ENCODE measurements at regions not wholly inside any gene's neighbourhood (a gene's known extent, or its start where the extent isn't known, plus 50 kb on each side); places are given as distances from the start of the nearest gene placed in this dataset.

DNA sequence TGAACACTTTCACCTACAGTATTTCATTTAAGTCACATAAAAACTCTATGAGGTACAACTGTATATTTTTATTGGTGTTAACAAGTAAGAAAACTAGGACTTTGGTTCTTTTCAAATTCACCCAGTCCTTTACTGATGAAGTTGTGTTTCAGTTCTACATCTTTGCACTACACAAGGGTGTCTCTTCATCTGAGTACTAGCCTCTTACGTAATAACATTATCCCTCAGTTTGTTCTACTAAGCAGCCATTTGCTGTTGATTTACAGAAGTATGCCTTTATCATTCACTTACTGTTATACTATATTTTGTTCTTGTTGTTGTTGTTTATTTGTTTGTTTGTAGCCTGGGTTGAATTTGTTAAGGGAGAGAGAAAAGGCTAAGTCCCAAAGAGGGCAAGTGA lies 311.9 kb downstream of the PLOD2 start:
- DNase-seq (ENCODE audit: low spot score in 2 of 2) (no peak), ATAC-seq (no peak)
- Mint-ChIP-seq H3K27ac (no peak overlapping the region), H3K9me3 (peaks cover 4 to 8% of the 10 kb centered on the region in 2 donors), H3K36me3 (no peaks in the 10 kb centered on the region)

DNA sequence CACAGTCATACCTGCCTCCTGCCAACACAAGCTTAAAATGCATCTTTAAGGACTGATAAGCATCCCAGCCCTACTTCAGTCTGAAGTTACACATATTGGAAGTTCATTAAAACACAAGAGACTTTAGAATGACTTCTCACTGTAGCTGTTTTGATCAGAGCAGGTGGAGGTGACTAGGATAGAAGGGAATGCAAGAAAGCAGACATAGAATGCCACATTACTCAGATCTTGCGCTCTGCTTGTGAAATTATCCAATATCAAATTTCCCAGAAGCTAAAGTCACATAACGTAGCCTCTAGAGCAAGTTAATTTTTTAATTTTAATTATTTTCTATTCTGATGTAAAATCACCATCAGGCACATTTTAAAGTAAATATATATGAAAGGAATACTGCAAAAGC lies 306.5 kb downstream of the PLOD2 start:
- DNase-seq (ENCODE audit: low spot score in 2 of 2) (no peak), ATAC-seq (no peak)
- Mint-ChIP-seq H3K36me3 (no peaks in the 10 kb centered on the region), H3K27ac (no peak overlapping the region), H3K9me3 (no peaks in the 10 kb centered on the region)

DNA sequence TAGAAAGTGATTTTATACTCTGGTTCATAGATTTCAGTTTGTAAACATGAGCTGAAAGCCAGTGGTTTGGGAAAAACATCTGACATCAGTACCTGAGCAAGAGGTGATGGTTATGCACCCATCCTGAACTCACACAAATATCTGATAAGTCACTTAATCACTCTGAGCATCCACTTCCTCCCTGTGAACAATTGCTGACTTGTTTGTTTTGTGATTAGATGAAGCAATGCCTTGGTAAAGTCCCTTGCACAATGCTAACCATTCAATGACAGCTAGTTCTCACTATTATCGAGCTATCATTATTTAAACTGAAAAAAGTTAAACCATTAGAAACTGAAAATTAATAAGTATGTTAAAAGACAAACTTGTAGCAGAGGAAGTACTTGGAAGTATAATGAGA lies 303.0 kb downstream of the PLOD2 start:
- H3K36me3 Mint-ChIP-seq: no peaks in the 10 kb centered on the region
- H3K9me3 Mint-ChIP-seq: peaks cover 4 to 9% of the 10 kb centered on the region in 2 donors
- ATAC-seq (no peak), DNase-seq (ENCODE audit: low spot score in 2 of 2) (no peak)
- no peak overlapping the region for H3K27ac Mint-ChIP-seq

DNA sequence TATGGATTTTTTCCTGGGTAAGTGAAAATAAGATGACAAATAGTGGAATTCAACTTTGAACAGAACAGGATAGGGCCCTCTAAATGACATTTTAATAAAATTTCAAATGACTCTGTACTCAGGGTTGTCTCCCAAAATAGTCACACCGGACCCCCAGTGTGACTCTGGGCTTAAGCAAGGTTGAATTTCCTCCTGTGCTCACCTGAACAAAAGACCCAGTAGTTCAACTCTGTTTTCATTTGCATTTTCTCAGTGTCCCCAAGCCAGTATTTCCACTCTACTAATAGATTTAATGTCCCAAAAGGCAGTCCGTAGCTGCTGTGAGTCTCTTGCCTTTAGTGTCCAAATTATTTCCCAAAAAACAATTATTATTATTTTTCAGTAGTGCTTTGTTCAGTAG lies 296.6 kb downstream of the PLOD2 start:
- H3K27ac Mint-ChIP-seq: no peak overlapping the region
- peaks cover 4 to 9% of the 10 kb centered on the region in 2 donors for H3K9me3 Mint-ChIP-seq
- ATAC-seq: no peak

DNA sequence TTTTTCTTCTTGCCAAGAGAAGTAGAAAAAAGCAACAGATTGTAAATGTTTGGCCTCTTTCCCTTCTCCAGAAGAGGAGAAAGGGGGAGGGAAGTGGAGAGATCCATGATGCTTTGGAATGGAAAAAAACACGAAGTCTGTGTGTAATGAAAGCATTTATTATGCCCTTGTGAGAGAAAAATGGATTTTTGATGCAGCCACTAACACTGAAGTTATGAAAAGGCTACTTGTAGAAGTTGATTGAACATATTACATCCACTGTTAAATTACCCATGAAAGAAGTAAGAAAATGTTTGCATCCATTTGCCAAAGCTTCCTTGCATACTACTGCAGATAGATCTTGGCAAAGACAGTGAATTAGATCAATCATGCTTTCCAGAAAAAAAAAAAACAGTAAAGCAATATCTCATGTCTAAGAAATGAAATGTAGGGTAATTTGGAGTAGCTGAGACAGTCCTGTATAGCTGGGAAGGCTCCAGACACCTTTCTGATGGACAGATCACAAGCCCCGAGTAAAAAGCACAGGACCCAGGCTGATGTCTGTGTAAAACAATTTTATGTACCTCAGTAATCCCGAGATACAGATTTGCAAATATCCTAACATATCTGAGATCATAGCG lies 295.5 kb downstream of the PLOD2 start:
- Mint-ChIP-seq H3K27ac (no peak overlapping the region), H3K36me3 (no peaks in the 10 kb centered on the region), H3K9me3 (peaks cover 0 to 5% of the 10 kb centered on the region in 2 donors)
- ATAC-seq (no peak), DNase-seq (ENCODE audit: low spot score in 2 of 2) (no peak)

More for the DNA sequence above, 296.6 kb downstream of the PLOD2 start:
- no peaks in the 10 kb centered on the region for H3K36me3 Mint-ChIP-seq
- no peak for DNase-seq (ENCODE audit: low spot score in 2 of 2)

DNA sequence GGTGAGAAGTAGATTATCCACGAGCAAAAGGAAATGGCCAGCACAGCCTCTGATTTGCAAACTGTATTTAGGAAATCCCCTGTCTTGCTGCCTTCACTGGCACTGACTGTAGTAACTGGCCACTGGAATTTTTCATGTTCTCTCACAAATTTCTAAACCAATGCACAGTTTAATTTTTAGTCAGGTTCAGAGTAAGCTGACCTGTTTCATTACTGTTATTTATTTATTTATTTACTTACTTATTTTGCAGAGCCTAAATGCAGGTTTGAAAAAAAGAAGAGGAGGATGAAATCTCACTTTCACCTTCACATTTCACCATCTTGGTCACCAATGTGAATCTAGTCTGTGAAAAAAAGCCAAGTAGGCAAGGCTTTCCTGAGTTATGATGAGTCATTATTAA lies 291.0 kb downstream of the PLOD2 start:
- Mint-ChIP-seq H3K9me3 (no peaks in the 10 kb centered on the region), H3K36me3 (no peaks in the 10 kb centered on the region), H3K27ac (no peak overlapping the region)
- DNase-seq (ENCODE audit: low spot score in 2 of 2) (no peak), ATAC-seq (no peak)

DNA sequence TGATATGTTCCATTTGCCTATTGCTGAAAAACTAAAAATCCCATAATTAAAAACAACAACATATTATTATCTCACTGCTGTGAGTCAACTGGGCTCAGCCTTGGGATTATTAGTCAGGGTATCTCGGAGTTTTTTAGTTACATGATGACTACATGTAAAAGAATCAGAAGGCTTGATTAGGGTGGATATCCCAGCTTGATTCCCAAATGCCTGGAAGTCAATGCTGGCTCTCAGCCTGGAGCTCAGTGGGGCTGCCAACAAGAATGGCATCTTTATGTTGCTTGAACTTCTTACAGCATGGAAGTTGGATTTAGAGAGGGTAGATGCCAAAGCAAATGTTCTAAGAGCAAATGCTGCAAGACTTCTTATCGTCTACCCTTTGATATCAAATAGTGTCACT lies 278.5 kb downstream of the PLOD2 start:
- H3K36me3 Mint-ChIP-seq: peaks cover 0 to 6% of the 10 kb centered on the region in 2 donors
- no peak overlapping the region for H3K27ac Mint-ChIP-seq
- H3K9me3 Mint-ChIP-seq: peaks cover 14 to 16% of the 10 kb centered on the region in 2 donors
- ATAC-seq (no peak), DNase-seq (ENCODE audit: low spot score in 2 of 2) (no peak)

DNA sequence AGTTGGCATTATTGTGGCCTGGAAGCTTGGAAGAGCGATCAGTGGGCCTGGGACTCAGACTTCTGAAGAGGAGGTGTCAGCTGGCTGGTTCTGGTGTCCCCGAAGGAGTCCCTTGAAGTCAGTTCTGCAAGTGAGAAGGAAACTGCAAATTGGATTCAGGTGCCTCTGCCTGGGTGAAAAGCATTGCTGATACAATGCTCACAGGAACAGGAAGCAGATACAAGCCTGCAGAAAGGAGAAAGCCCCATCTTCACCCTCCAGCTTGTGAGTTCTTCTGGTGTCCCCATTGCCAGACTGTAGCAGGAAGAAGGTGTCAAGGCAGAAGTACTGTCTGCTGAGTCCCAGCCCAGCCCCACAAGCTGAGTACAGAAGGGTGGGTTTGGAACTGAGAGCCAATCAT lies 271.3 kb downstream of the PLOD2 start:
- no peak for ATAC-seq
- no peak for DNase-seq (ENCODE audit: low spot score in 2 of 2)
- H3K27ac Mint-ChIP-seq: no peak overlapping the region
- H3K36me3 Mint-ChIP-seq: no peaks in the 10 kb centered on the region
- H3K9me3 Mint-ChIP-seq: peaks cover 5 to 11% of the 10 kb centered on the region in 2 donors

DNA sequence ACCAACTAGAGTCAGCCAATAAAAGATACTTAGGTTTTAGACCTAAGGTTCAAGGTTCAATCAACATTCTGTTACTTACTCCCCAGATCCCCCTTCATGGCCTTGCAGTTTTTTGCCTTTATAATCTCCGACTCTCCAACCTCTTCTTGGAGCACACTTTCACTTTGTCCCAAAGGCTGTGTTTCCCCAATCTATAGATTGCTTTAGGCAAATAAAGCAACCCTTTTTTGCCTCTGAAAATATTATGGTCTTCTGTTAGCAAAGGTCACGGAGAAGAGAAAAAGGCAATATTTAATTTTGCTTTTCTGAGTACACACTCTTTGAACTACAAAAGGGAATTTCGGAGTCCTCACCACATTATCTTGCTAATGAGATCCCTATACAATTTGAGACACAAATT lies 268.1 kb downstream of the PLOD2 start:
- H3K27ac Mint-ChIP-seq: no peak overlapping the region
- H3K9me3 Mint-ChIP-seq: peaks cover 4 to 15% of the 10 kb centered on the region in 2 donors
- ATAC-seq: no peak
- H3K36me3 Mint-ChIP-seq: no peaks in the 10 kb centered on the region
- DNase-seq (ENCODE audit: low spot score in 2 of 2): no peak

DNA sequence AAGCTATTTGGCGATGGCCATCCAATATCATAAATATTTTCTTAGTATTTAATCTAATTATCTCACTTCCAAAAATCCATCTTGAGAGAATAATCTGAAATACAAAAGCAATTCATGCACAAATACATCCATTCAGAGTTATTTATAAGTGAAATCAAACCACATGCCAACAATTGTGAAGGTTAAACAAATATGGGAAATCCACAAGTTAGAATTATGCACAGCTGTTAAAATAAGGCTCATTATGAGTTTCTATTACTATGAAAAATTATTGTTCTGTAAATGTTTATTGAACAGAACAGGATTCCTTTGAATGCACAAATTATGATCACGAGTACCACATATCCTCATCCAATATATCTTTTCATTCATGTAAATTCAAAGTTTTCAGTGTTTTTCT lies 267.7 kb downstream of the PLOD2 start:
- DNase-seq (ENCODE audit: low spot score in 2 of 2): no peak
- Mint-ChIP-seq H3K9me3 (peaks cover 4 to 15% of the 10 kb centered on the region in 2 donors), H3K36me3 (no peaks in the 10 kb centered on the region), H3K27ac (no peak overlapping the region)
- ATAC-seq: no peak

DNA sequence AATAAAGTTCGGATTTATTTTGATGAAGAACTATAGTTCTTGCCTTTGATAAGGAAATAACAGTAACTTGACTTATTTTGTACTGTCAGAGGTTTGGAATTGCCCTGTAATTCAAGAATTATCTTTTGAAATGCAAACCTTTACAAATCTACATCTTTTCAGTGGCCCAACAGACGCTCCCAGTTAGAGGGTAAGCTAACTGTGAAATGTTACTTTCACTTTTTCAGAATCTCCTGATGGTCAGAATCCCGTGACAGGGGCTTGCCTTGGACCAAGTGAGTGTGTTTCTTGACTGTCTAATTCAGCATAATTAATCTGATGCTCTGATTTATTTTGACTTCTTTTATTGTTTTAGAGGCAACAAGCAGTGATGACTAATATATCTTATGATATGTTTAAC lies 262.5 kb downstream of the PLOD2 start:
- peaks cover 4 to 19% of the 10 kb centered on the region in 2 donors for H3K9me3 Mint-ChIP-seq
- H3K27ac Mint-ChIP-seq: no peak overlapping the region
- no peak for ATAC-seq
- DNase-seq (ENCODE audit: low spot score in 2 of 2): no peak
- H3K36me3 Mint-ChIP-seq: no peaks in the 10 kb centered on the region

DNA sequence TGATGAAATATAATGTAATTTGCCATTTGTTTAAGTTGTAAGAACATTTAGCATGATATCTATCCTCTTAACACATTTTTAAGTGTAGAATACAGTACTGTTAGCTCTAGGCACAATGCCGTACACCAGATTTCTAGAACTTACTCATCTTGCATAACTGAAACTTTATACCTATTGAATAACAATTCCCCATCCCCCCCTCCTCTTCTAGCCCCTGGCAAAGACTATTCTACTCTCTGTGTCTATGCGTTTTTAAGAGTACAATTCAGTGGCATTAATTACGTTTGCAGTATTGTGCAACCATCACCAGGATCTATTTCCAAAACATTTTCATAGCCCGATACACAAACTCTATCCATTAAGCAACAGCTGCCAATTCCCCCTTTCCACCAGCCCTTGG lies 261.7 kb downstream of the PLOD2 start:
- DNase-seq (ENCODE audit: low spot score in 2 of 2) (no peak), ATAC-seq (no peak)
- Mint-ChIP-seq H3K27ac (no peak overlapping the region), H3K9me3 (peaks cover 4 to 14% of the 10 kb centered on the region in 2 donors), H3K36me3 (no peaks in the 10 kb centered on the region)

DNA sequence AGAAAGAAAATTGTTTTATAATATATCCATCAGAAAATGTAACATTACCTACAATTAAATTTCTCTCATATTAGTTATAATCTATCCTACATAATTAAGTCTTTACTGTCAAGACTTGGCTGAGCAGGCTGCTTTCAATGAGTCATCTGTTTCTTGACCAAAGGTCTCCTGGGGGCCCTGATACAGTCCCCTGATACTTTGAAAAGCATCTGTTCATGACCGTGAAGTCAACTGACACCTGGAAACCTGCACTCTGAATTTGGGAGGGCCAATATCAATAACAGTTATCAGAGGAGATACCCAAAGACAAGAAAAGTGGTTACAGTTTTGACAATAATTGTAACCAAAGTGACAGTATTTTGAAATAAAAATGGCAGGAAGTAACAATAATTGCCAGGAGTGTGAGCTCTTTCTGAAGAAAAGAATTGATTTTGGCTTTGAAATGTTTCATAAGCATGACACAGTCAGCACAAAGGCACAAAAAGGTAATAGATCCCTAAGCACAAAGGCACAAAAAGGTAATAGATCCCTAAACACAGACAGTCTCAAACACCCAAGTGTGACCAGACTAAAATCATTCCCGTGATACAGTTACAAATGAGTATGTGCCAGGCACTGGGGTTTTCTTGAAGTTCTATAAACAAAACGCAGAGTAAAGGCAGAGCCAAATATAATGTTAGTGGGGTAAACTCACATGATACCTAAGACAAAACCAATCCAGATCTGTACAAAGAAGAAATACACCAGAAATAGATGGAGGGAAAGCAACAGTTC lies 260.7 kb downstream of the PLOD2 start:
- H3K9me3 Mint-ChIP-seq: peaks cover 4 to 9% of the 10 kb centered on the region in 2 donors
- no peak for ATAC-seq
- DNase-seq (ENCODE audit: low spot score in 2 of 2): no peak
- H3K36me3 Mint-ChIP-seq: no peaks in the 10 kb centered on the region
- no peak overlapping the region for H3K27ac Mint-ChIP-seq

DNA sequence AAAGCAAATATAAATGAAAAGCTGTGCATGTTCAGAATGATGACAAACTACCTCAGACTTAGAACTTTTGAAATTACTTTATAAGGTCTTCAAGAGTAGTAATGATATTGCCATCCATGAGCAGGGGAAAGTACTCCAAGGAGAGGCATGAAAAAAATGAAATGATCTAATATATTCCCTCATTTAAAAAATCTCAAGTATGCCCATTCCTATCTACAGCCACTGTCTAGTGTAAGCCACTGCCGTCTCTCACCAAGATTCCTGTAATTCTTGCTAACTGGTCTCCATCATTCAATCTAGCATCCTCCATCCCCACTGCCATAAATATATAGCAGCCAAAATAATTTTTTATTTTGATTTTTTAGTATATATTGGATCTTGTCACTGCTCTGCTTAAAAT lies 258.8 kb downstream of the PLOD2 start:
- Mint-ChIP-seq H3K9me3 (peaks cover 0 to 4% of the 10 kb centered on the region in 2 donors), H3K36me3 (no peaks in the 10 kb centered on the region), H3K27ac (no peak overlapping the region)
- no peak for ATAC-seq
- DNase-seq (ENCODE audit: low spot score in 2 of 2): no peak

DNA sequence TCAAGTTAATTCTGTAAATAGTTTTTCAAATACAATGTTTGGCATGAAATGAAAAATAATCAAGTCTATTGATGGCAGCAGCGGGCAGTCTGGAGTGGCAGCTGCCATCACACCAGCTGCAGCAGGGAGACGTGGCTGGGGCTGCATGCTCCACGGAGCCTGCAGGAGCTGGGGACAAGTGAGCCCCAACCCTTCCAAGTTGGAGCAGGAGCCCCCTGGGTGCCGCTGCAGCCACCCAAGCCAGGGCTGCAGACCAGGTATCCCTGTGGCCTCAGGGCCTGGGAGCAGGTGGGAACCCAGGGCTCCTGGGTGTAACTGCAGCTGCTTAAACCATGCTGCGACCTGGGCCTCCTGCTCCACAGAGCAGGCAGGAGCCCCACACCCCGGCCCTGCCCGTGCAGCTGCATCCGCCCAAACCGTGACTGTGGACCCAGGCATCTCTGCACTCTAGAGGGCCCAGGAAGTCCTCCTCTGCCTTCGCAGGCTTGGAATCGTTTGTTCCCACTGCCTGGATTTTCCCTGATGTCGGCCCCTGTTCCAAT lies 257.4 kb downstream of the PLOD2 start:
- no peak overlapping the region for H3K27ac Mint-ChIP-seq
- no peak for ATAC-seq
- H3K36me3 Mint-ChIP-seq: no peaks in the 10 kb centered on the region
- peaks cover 0 to 4% of the 10 kb centered on the region in 2 donors for H3K9me3 Mint-ChIP-seq
- DNase-seq (ENCODE audit: low spot score in 2 of 2): no peak

DNA sequence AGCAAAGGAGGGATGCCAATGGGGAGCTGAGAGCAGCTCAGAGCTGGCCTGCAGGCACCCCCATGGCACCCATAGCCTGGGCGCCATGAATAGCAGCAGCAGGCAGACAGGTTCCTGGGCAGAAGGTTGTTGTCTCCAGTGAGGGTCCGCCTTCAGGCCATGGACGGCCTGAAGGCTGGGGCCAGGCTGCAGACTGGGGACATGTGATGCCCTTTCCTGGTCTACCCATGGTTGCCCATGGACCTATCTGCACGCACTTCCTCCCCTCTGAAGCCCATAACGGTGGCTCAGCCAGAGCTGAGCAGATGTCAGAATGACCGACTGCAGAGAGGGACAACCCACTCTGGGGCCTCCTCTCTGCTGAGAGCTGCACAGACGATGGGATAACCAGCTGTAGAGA lies 256.8 kb downstream of the PLOD2 start:
- no peak for ATAC-seq
- no peak overlapping the region for H3K27ac Mint-ChIP-seq
- no peak for DNase-seq (ENCODE audit: low spot score in 2 of 2)
- peaks cover 0 to 4% of the 10 kb centered on the region in 2 donors for H3K9me3 Mint-ChIP-seq
- no peaks in the 10 kb centered on the region for H3K36me3 Mint-ChIP-seq

DNA sequence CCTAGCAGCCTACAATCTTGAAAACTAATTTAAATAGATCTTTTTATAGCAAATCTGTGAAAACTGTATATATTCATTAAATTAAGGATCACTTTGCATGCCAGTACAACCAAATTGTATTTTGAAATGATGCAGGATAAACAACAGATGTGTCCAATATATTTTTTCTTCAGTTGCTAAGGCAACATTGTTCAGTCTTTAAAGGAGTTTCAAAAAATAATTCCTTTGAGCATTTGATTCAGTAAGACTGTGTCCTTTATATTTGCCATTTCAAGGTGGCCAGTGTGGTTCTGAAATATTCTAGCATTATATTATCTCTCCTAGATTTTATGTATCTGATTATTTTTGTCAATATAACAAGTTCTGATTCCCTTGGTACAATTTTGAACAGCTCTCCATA lies 254.7 kb downstream of the PLOD2 start:
- no peak overlapping the region for H3K27ac Mint-ChIP-seq
- DNase-seq (ENCODE audit: low spot score in 2 of 2) (no peak), ATAC-seq (no peak)
- H3K9me3 Mint-ChIP-seq: no peaks in the 10 kb centered on the region
- no peaks in the 10 kb centered on the region for H3K36me3 Mint-ChIP-seq

DNA sequence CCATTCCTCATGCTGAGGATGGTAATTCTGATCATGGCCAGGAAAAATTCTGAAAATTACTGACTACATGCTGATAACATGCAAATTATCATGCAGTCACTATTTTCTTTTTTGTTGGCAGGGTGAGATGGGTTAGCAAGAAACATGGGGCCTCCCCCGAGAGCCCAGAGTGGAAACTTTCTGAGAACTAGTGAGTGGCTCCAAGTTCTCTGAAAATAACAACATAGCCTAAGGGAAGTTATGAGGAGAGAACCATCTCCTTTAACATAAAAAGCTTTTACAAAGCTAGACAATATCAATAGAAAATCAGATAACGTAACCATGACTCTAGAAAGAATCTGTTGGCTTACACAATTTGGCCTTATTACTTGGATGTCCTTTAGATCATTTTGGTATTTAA lies 254.2 kb downstream of the PLOD2 start:
- Mint-ChIP-seq H3K9me3 (no peaks in the 10 kb centered on the region), H3K27ac (no peak overlapping the region), H3K36me3 (no peaks in the 10 kb centered on the region)
- no peak for ATAC-seq
- no peak for DNase-seq (ENCODE audit: low spot score in 2 of 2)

Measured in activated naive CD4-positive, alpha-beta T cell treated with anti-CD3 and anti-CD28 coated beads, Interleukin-2, amount 50 U/mL, for 72 hours (primary cell).